Right lobe of liver (tissue), 4 donors: ENCODE measurements at regions not wholly inside any gene's neighbourhood (a gene's known extent, or its start where the extent isn't known, plus 50 kb on each side); places are given as distances from the start of the nearest gene placed in this dataset.

Experiments used
- CTCF ChIP-seq, 4 donors: fragments of 200-600 bp in 3 of 4; fragments of 450-650 bp in 1 of 4; IDR thresholded peaks; one replicate each; pipeline versions ENCODE4 v1.5.1 to v1.8.0; 2016 to 2022; ENCODE audit warnings: antibody characterized with exemption in 4 of 4, mild to moderate bottlenecking in 2 of 4
- POLR2A ChIP-seq: fragments of 450-650 bp; IDR thresholded peaks from one replicate; pipeline ENCODE4 v1.6.1; 2017; ENCODE audit warnings: antibody characterized with exemption, mild to moderate bottlenecking
- donor health status: DM: no; HTN: no; CAD: no.
- donor health status: DM: no; HTN: no; CAD: no.
- donor health status: DM: no; HTN: yes; CAD: no.

GRCh38 chr3:81041331-81041730, 720.1 kb downstream of the GBE1 start:
- no peak for TF ChIP-seq CTCF (IDR thresholded peaks at IDR 0.05)
- TF ChIP-seq POLR2A: no peak
